IMR-90 (cell line): ENCODE measurements at regions not wholly inside any gene's neighbourhood (a gene's known extent, or its start where the extent isn't known, plus 50 kb on each side); places are given as distances from the start of the nearest gene placed in this dataset.

Source experiments
- ATAC-seq: fragments of 200-7000 bp; cut with Tn5 transposase; 2 replicates; pipeline ENCODE4 v1.9.1; 2020; ENCODE audit warnings: low read depth, mild to moderate bottlenecking, moderate library complexity
- BruUV-seq: library from RNA; stranded (reverse); fragments of 400-500 nt; replicated peaks from 2 replicates; lab custom pipeline; 2021; lab: Mats Ljungman, UMichigan
- CTCF ChIA-PET: fragments of 300-600 bp; formaldehyde crosslinking; extraction: SDS; loops from one replicate; lab custom pipeline; 2021; ENCODE audit warnings: antibody characterized with exemption; lab: Yijun Ruan, JAX
- POLR2A ChIA-PET: fragments of 300-600 bp; sonication (Branson Sonifier 250); formaldehyde crosslinking; loops from one replicate; lab custom pipeline; 2022; ENCODE audit warnings: antibody characterized with exemption; ENCODE audit not compliant: unreplicated experiment; lab: Charles Lee
- DNase-seq: peaks from one replicate; pipeline ENCODE4 v3.0.0; 2013
- H2AFZ ChIP-seq: replicated peaks from 2 replicates; pipeline ENCODE3; 2013; ENCODE audit warnings: low read length, mild to moderate bottlenecking; ENCODE audit not compliant: poor library complexity
- H2AK5ac ChIP-seq: 2 replicates; pipeline ENCODE4 v1.6.1; 2013; ENCODE audit warnings: low read depth, low read length, inconsistent platforms
- H2AK9ac ChIP-seq: replicated peaks from 2 replicates; pipeline ENCODE3; 2013; ENCODE audit warnings: mild to moderate bottlenecking, low read depth, low read length, moderate library complexity; ENCODE audit not compliant: poor library complexity
- H2BK120ac ChIP-seq: 2 replicates; pipeline ENCODE4 v1.6.1; 2013; ENCODE audit warnings: low read depth, low read length, inconsistent platforms
- H2BK15ac ChIP-seq: 3 replicates; pipeline ENCODE4 v1.6.1; 2013; ENCODE audit warnings: low read depth, low read length, inconsistent platforms
- H2BK20ac ChIP-seq: 2 replicates; pipeline ENCODE4 v1.6.1; 2013; ENCODE audit warnings: low read depth, mild to moderate bottlenecking, inconsistent platforms, low read length, moderate library complexity
- H2BK5ac ChIP-seq: 2 replicates; pipeline ENCODE4 v1.6.1; 2013; ENCODE audit warnings: mild to moderate bottlenecking, low read depth, low read length, inconsistent platforms; ENCODE audit not compliant: poor library complexity, severe bottlenecking
- H3K14ac ChIP-seq: replicated peaks from 2 replicates; pipeline ENCODE4 v1.6.1; 2013; ENCODE audit warnings: low read depth, low read length, inconsistent platforms
- H3K18ac ChIP-seq: 2 replicates; pipeline ENCODE4 v1.6.1; 2013; ENCODE audit warnings: low read depth, low read length, control low read depth
- H3K23ac ChIP-seq: 2 replicates; pipeline ENCODE4 v1.6.1; 2013; ENCODE audit warnings: low read depth, low read length, inconsistent platforms
- H3K27ac ChIP-seq: 2 replicates; pipeline ENCODE4 v1.5.1; 2013; ENCODE audit warnings: mild to moderate bottlenecking, control low read depth, low read length; ENCODE audit not compliant: insufficient read depth
- H3K27me3 ChIP-seq: 2 replicates; pipeline ENCODE4 v1.6.1; 2013; ENCODE audit warnings: low read length; ENCODE audit not compliant: control insufficient read depth, insufficient read depth
- H3K36me3 ChIP-seq: 2 replicates; pipeline ENCODE4 v1.6.1; 2013; ENCODE audit warnings: low read length, mixed read lengths; ENCODE audit not compliant: control insufficient read depth, insufficient read depth
- H3K4ac ChIP-seq: 2 replicates; pipeline ENCODE4 v1.6.1; 2013; ENCODE audit warnings: low read depth, low read length, inconsistent platforms
- H3K4me1 ChIP-seq: 2 replicates; pipeline ENCODE4 v1.6.1; 2013; ENCODE audit warnings: low read length, mixed read lengths; ENCODE audit not compliant: control insufficient read depth, insufficient read depth
- H3K4me2 ChIP-seq: 2 replicates; pipeline ENCODE4 v1.6.1; 2013; ENCODE audit warnings: low read depth, mild to moderate bottlenecking, control low read depth, low read length, moderate library complexity
- H3K4me3 ChIP-seq: 2 replicates; pipeline ENCODE4 v1.5.1; 2013; ENCODE audit warnings: low read depth, mild to moderate bottlenecking, control low read depth, low read length, moderate library complexity; ENCODE audit not compliant: insufficient read depth
- H3K56ac ChIP-seq: 2 replicates; pipeline ENCODE4 v1.6.1; 2013; ENCODE audit warnings: low read length, inconsistent platforms; ENCODE audit not compliant: insufficient read depth; ENCODE audit errors: extremely low read depth
- H3K79me1 ChIP-seq, 2 experiments: 2 replicates each; pipeline ENCODE4 v1.6.1; 2013; ENCODE audit warnings: low read length in 2 of 2, inconsistent platforms in 1 of 2, low read depth in 1 of 2
- H3K9ac ChIP-seq: 2 replicates; pipeline ENCODE4 v1.6.1; 2013; ENCODE audit warnings: low read depth, low read length, control low read depth
- H3K9me1 ChIP-seq: 2 replicates; pipeline ENCODE4 v1.6.1; 2013; ENCODE audit warnings: low read length, inconsistent platforms; ENCODE audit not compliant: insufficient read depth
- H3K9me3 ChIP-seq: 2 replicates; pipeline ENCODE4 v1.6.1; 2013; ENCODE audit warnings: low read length; ENCODE audit not compliant: control insufficient read depth, insufficient read depth
- H4K20me1 ChIP-seq: 2 replicates; pipeline ENCODE4 v1.6.1; 2013; ENCODE audit warnings: low read length, inconsistent platforms; ENCODE audit not compliant: insufficient read depth
- H4K5ac ChIP-seq: 2 replicates; pipeline ENCODE4 v1.6.1; 2013; ENCODE audit warnings: mild to moderate bottlenecking, low read depth, low read length, control low read depth
- H4K8ac ChIP-seq, 2 experiments: 2 replicates each; pipeline ENCODE4 v1.6.1; 2013; ENCODE audit warnings: low read depth in 2 of 2, low read length in 2 of 2, control low read depth in 1 of 2, inconsistent platforms in 1 of 2
- H4K91ac ChIP-seq: 2 replicates; pipeline ENCODE4 v1.6.1; 2013; ENCODE audit warnings: low read depth, low read length, inconsistent platforms; ENCODE audit not compliant: insufficient read depth
- MAZ ChIP-seq: IDR thresholded peaks from 2 replicates; pipeline ENCODE4 v1.6.1; 2012; ENCODE audit warnings: low read depth, mild to moderate bottlenecking, low read length, improper control_type of control experiment, moderate library complexity, borderline replicate concordance
- WGBS, 2 experiments: methylation state at CpG; one replicate each; pipeline versions ENCODE4 v1.1.5 to v1.1.7; 2013; ENCODE audit warnings: missing lambda C conversion rate in 2 of 2; ENCODE audit not compliant: insufficient read length in 1 of 2; ENCODE audit errors: extremely low coverage in 2 of 2; 5-methylcytosine and 5-hydroxymethylcytosine counted together
- dilution Hi-C: fragments of 300-500 bp; cut with HindIII; formaldehyde crosslinking; loops from one replicate; pipeline ENCODE4 v1.14.3; 2018; ENCODE audit warnings: low sequenced_read_pairs; ENCODE audit not compliant: unreplicated experiment
- in situ Hi-C: fragments of 300-500 bp; cut with MboI; formaldehyde crosslinking; loops from 3 replicates; pipeline ENCODE4 v1.14.3; 2019; ENCODE audit warnings: low sequenced_read_pairs, inconsistent platforms, mixed read lengths
- intact Hi-C: fragments of 100-400 bp; cut with micrococcal nuclease; formaldehyde crosslinking; loops from 2 replicates; pipeline ENCODE4 v1.10.0; 2022
- TF ChIP-seq, protein P1 (sequence below): fragments of 150-350 bp; IDR thresholded peaks from 2 replicates; pipeline ENCODE4 v1.6.1; 2017; ENCODE audit warnings: mild to moderate bottlenecking, antibody characterized with exemption, low read length, low read depth

DNA sequence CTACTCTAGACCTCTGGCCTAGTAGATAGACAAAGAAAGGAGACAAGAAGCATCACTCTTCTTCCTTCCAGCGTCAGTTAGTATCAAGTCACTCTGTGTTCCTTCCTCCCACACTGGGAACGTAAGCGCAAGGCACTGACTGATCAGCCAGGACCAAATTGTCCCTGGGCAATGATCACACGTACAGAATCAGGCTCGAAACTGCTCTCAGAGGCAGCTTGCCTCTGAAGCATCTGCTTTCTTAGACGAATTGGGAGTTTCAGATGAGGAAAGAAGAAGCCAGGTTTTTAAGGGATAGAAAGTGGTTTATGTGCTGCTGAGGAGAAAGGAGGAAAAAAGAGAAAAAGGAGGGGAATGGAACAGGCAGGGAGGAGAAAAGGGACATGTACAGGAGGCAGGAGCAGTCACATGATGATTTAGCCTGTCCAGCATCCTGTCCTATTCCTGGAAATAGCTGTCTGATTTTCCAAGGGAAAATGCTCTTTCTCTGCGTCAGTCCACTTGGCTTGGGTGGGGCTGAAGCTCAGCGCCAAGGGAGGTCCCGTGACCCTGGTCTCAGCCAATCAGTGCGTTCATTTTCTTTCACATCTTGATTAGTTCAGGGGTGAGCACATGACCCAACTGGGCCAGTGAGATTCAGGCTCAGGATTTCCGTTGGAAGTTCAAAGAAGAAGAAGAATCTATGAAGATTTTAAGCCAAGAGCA, 102.0 kb upstream of the PRICKLE2 start:
- POLR2A ChIA-PET = no interaction called here
- Histone ChIP-seq H3K36me3 (no peaks in the 10 kb centered on the region), H4K20me1 (no peaks in the 10 kb centered on the region), H2BK5ac (no peak overlapping the region), H4K91ac (peak overlapping the region; percentile 51), H3K23ac (no peak overlapping the region), H3K9me3 (no peaks in the 10 kb centered on the region), H2BK15ac (peak overlapping the region; percentile 78; the same call in 1 of the 3 replicates), H2BK20ac (no peak overlapping the region), H3K56ac (no peak overlapping the region), H3K9ac (no peak overlapping the region), H3K27me3 (no peaks in the 10 kb centered on the region), H2AFZ (peak overlapping the region; percentile 64), H3K79me1 (peaks cover 0 to 10% of the 10 kb centered on the region in 2 experiments; a peak in 2 of 4 replicates), H3K4me3 (no peak overlapping the region), H3K4me1 (peaks cover 5% of the 10 kb centered on the region), H2AK5ac (peak overlapping the region; percentile 82; the same call in 1 of the 2 replicates), H2AK9ac (peak overlapping the region; percentile 15), H4K5ac (peak overlapping the region; percentile 51; the same call in 1 of the 2 replicates), H4K8ac (peak overlapping the region; percentile 24 to 71; a peak in 2 of 4 replicates), H2BK120ac (0 out of 2 replicates have a peak overlapping the region, but pooled peaks have one; percentile 19), H3K27ac (no peak overlapping the region), H3K18ac (peak overlapping the region; percentile 51; the same call in 1 of the 2 replicates), H3K4ac (peak overlapping the region; percentile 46; the same call in 1 of the 2 replicates), H3K4me2 (no peak overlapping the region), H3K9me1 (peaks cover 9% of the 10 kb centered on the region), H3K14ac (peak overlapping the region; percentile 65; the same call in 1 of the 2 replicates)
- intact Hi-C loops (no loop called here), dilution Hi-C loops (no loop called here), in situ Hi-C loops (no loop called here)
- no TSS peak for BruUV-seq
- no peak for TF ChIP-seq MAZ
- TF ChIP-seq, protein P1, sequence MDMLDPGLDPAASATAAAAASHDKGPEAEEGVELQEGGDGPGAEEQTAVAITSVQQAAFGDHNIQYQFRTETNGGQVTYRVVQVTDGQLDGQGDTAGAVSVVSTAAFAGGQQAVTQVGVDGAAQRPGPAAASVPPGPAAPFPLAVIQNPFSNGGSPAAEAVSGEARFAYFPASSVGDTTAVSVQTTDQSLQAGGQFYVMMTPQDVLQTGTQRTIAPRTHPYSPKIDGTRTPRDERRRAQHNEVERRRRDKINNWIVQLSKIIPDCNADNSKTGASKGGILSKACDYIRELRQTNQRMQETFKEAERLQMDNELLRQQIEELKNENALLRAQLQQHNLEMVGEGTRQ = no peak
- CTCF ChIA-PET = no interaction called here
- DNase-seq (no peak), ATAC-seq (no peak)
- 94% methylated on average over 4 of the region's 11 CpGs; no CpG with 5 or more reads in 1 of the 2 experiments for WGBS, 2 experiments
